Left hindlimb (tissue), 1 donor: ENCODE measurements at regions not wholly inside any gene's neighbourhood (a gene's known extent, or its start where the extent isn't known, plus 50 kb on each side); places are given as distances from the start of the nearest gene placed in this dataset.
"Not testable (repeated sequence)": the region's sequence is repeated elsewhere in the genome, so short reads cannot be mapped to it uniquely, and the experiment has no call there.

Experiments
- DNase-seq: peaks from one replicate; pipeline ENCODE4 v3.0.0-alpha.2; 2018

- DNase-seq = no peak
Observed at GRCh38 chr17:33950061-33950460, 305.0 kb upstream of the CCL2 start.

GRCh38 chr17:33952425-33952824 is 302.7 kb upstream of the CCL2 start:
- no peak for DNase-seq

DNA sequence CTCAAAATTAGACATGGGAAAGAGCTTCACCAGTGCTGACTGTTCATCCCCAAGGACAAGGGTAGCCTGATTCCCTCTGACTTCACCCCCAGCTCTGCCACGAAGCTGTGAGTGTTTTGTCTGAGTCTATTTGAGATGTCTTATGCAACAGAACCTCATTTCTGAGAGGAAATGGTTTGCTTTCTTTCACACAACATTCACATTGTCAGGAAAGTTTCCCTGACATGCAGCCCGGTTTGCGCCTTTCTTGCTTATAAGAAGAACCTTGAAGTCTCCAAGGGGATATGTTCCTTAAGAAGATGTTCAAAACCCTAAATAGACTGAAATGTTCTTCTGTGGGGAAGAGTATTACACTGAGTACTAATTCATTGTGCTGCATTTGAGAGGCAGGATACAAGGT is 300.5 kb upstream of the CCL2 start:
- no peak for DNase-seq

DNA sequence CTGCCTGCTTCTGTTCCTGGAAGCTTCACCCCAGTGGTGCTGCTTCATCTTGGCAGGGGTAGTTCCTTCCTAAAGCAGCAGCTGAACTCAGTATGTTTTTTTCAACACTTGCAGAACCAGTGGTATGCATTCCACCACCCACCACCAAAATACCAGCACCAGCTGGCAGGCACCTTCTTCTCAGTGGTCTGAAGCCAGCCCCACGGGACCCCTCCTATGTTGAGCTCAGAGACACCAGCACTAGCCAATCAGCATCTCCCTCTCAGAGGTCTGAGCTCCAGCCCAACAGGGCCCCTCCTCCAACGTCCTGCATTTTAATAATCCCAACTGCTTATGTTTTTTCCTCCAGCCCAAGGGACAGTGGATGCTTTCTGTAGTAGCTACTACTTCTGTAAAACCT is 299.6 kb upstream of the CCL2 start:
- no peak for DNase-seq

GRCh38 chr17:33959098-33959497 is 296.0 kb upstream of the CCL2 start:
- DNase-seq = not testable (repeated sequence)

DNA sequence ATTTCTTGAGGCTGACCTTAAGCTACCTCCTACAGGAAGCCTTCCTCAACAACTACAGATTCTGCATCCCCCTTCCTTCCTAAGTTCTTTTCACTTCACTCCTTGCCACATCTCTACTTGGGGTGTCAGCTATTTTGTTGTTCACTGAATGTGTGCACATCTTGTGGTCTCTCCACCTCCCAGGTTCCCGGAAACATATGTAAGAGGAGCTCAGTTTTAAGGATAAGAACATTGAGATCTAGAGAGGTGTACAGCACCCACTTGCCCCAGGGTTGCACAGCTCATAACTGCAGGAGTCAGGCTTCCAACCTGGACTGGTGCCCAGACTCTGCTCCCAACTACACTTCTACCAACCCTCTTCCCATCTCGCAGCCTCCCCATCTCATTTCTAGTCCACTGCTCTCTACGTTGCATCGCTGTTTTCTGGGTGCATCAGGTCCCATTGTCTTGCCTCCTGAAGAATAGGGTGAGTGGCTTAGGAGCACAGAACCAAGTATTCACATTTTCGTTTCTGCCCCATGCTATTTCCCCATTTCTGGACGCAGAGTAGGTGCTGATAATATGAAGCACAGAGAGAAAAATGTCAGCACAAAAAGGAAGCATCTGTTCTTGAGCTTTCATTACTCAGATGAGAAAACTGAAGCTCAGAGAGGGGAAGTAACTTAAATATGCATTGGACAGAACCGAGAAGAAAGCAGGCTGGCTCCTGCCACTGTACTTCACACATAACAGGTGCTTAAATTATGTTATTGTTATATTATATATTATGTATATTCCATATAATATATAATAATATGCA is 292.0 kb upstream of the CCL2 start:
- no peak for DNase-seq

DNA sequence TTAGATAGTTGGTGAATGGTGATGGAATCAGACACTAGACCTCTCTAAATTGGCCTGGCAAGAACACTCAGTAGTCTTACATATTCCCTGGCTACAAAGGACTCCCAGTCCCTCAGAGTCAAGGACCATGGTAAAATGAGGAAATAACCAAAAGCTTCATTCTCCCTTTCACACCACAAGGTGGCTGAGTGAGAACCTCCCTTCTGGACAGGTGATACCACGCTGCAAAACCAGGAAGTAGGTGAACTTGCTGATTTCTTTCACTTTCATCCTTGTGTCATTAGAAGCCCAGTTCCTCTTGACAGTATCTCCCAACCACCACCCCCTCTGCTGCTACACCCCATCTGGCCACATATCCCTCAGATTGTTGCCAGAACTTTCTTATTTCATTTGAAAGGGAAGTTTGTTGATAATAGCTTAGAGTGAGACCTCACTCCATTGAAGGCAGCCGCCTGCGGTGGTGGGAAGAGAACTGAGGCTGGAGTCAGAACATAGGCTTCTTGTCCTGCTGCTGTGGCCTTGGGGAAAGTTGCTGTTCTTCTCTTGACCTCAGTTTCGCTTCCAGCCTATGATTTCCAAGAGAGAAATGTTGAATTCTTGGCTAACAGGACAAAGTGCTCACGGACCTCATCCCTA is 290.6 kb upstream of the CCL2 start:
- DNase-seq = no peak

DNA sequence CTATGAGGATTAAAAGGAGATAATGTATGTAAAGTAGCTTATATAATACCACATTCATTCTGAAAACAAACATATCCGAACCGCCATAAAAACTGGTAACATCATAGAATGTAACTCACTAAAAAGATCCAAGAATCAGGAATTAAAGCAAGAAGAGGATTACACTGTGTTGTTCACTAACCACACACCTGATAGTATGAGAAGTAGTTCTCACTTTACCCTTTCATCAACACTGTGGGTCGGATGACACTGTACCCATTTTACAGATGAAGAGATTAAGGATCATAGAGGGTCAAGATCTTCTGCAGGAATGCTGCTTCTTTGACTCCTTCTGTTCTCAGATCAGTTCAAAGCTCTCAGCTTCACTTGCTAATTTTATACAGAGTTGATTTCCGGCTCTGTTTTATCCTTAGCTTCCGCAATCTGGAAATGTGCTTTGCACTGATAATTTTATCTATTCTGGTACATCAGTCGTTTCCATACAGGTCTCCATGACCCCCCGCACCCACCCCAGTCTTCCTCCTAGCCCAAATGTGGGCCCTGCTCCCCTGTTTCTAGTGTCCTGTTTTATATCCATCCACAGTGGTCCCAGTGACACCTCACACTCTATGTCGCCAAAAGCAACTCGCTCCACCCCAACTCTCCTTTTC is 288.6 kb upstream of the CCL2 start:
- DNase-seq = no peak

DNA sequence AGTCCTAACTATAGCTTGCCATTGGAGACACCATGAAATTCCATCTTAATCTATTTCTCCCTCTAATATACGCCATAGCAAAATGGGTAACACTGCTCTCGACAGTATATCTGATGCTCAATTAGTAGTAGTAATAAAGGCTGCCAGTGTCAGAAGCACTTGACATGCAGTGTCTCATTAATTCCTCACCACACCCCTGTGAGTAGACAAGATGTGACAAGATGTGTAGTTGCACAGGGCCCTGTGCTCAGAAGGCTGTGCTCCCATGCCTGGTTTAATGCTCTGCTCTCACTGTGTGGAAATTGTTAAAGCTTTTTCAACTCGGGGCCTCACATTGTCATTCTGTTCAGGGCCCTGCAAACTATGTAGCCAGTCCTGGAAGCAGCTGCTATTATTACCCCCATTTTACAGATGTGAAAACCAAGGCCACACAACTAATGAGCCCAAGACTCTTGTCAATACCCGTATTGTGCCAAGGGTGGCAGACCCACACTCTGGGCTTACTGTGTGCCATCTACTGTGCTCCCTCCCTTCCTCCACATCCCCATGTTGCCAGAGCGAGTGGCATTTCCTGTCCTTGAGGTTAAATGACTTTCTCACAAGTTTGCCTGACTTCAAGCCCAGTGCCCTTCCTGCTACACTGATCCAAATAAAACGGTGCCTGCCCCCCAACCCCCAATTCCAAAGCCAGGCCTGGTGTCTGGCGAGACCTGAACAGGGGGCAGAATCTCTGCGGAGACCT is 287.3 kb upstream of the CCL2 start:
- no peak for DNase-seq

DNA sequence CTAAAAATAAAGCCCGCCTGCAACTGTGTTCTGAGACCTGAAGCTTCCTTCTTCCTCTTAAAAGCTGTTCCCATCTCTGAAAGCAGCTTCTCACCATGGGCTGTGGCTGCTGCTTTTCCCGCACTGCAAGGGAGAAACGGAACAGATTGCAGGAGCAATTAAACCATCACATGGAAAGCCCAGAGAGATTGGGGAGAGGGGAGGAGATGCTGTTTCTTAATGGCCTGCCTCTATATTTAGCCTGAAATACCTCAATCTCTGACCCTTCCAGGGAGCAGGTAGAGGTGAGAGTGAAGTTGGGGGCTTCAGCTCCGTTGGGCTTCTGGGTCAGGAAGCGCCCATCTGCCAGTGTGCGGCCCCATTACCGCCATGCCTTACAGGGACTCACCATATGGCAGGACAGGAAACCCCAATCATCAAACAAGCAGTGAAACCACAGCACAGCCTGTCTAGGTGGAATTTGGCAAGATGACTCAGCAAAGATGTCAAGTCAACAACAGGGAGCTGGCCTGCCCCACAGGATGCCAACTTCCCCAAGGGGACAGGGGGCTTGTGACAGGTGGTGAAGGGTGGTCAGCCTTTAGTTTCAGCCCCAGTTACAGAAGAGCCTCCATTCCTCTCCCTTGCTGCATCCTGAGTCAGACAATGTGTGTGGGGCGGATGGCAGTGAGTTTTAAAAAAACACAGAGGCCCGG is 286.6 kb upstream of the CCL2 start:
- no peak for DNase-seq

GRCh38 chr17:33970279-33970678 is 284.8 kb upstream of the CCL2 start:
- no peak for DNase-seq

DNA sequence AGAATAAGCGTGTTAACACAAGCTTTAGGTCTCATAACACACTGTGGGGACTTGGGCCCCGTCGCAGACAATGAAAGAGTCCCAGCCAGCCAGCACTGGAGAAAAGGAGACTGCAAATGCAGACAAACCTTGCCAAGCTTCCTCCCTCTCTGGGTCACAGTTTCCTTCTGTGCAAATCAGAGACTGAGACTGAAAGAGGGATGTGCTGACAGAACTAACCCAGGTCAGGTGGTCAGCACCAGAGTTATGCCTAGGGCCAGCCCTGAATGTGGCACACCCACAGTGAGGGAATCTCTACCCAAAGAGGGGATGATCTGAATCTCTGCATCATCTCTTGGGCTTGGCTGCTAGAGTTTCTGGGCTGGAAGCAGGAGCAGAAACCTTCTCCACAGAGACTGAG is 282.3 kb upstream of the CCL2 start:
- no peak for DNase-seq

- no peak for DNase-seq
Observed at GRCh38 chr17:33973491-33973890, 281.6 kb upstream of the CCL2 start.

- DNase-seq = no peak
Observed at GRCh38 chr17:33974276-33974675, 280.8 kb upstream of the CCL2 start.

GRCh38 chr17:33976831-33977230 is 278.3 kb upstream of the CCL2 start:
- no peak for DNase-seq

DNA sequence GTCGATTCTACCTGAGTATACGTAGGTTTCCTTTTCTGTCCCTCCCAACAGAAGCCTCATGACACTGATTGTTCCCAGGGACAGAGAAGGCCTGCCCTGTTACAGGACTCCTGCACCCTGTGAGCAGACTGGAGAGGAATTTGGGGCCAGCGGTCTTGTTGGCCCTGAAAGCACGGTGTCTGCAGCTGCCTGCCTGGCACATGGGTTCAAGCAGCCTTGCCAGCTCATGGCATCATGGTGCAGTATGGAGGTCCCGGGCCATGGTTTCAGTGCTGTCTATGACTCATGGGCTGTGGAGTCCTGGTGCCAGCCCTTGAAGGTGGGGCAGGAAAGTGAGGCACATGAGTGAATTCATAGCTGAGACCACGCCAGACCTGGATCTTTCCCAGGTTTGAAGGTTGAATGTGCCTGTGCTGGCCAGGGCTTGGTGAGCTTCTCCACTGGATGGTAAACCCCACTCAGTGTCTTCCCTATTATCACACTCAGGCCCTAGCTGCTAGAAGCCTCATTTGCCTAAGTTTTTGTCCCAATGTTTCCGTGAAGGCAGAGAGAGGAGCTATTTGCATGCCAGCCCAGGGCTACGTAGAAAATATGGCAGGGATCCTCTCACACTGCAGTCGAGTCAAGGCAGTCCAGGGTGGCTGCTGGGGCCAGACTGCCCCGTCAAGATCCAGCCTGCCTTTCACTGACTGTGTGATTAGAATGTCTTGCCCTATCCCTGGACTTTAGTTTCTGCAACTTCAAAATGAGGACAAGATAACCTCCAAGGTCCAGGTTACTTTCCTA is 277.2 kb upstream of the CCL2 start:
- no peak for DNase-seq

- DNase-seq = no peak
Observed at GRCh38 chr17:33978889-33979288, 276.2 kb upstream of the CCL2 start.

DNA sequence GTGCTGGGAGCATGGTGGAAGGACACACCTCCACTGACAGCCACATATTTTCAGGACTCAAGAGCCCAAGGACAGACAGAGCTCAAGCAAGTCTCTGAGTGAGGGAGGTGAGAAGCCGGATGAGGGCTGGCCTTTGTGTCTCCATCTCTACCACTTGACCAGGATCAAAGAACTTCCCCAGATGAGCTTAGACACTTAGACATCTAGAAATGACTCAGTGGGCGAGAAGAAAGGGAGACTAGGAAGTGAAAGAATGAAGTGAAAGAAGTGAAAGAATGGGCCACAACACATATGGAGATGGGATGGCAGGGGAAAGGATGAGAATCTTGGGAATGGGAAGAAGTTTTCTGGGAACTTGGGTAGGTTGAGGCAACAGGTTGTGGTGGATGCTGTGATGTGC is 274.9 kb upstream of the CCL2 start:
- DNase-seq = no peak

- DNase-seq = peak; percentile 43
Observed at GRCh38 chr17:33981711-33982601, 273.1 kb upstream of the CCL2 start.

GRCh38 chr17:33982909-33983308 is 272.2 kb upstream of the CCL2 start:
- DNase-seq = no peak
